ENCODE measurements at regions not wholly inside any gene's neighbourhood (a gene's known extent, or its start where the extent isn't known, plus 50 kb on each side); places are given as distances from the start of the nearest gene placed in this dataset.

DNA sequence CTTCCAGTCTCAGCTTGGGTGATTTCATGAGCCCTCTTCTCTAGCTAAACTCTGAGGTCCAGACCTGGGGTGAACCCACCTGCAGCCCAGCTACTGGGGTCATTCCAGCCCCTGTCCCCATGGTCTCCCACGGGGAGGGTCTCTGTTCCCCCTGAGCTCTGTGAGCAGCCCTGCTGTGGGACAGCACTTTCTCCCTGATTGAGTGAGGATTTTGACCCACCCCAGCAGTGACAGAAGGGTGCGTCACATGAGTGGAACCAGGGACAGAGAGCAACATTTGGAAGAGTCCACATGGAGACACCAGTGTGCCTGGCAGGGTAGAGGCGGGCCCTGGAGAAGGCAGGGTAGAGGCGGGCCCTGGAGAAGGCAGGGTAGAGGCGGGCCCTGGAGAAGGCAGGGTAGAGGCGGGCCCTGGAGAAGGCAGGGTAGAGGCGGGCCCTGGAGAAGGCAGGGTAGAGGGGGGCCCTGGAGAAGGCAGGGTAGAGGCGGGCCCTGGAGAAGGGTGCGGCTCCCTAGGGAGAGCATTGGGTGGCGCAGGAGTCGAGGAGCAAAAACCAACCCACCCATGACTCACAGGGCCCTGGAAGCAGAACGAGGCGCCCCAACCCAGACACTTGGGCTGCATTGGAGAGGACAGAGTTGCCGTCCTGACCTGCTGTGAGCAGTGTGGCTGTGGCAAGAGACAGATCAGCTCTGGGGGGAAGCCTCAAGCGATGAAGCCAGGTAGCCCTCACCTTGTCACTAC lies 227.7 kb upstream of the B3GAT1 start:
- no peak for DNase-seq (ENCODE audit: low read depth)
- H3K4me3 ChIP-seq (replicated peaks; ENCODE audit: low read depth, low read length) = no peak overlapping the region
- no peak for TF ChIP-seq CTCF (IDR thresholded peaks at IDR 0.05; ENCODE audit: low read length, missing control alignments)

DNA sequence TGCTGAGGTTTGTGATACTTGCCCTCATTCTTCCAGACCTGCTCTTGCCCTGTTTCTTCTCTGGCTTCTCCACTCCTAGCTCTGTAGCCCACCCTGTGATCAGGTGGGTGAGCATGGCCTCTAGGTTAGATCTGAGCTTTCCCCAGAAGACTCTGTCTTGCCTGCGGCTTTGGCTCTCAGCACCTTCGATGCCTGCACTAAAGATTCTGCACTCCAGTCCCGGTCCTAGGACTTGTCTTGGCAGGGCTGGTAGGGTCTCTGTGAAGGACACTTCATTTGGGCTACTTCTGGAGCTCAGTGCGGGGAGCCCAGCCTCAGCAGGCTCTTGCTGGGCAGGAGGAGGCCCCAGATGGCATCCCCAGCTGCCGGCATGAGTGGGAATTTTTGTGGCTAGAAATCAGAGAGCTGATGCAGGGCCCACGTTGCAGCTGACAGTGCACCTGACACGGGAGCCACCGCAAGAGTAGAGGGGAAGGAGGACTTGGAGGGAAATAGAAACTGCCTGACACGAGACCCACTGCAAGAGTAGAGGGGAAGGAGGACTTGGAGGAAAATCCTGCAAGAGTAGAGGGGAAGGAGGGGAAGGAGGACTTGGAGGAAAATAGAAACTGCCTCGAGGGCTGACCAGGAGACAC lies 226.9 kb upstream of the B3GAT1 start:
- TF ChIP-seq CTCF (IDR thresholded peaks at IDR 0.05; ENCODE audit: low read length, missing control alignments) = no peak
- H3K4me3 ChIP-seq (replicated peaks; ENCODE audit: low read depth, low read length) = no peak overlapping the region
- no peak for DNase-seq (ENCODE audit: low read depth)

DNA sequence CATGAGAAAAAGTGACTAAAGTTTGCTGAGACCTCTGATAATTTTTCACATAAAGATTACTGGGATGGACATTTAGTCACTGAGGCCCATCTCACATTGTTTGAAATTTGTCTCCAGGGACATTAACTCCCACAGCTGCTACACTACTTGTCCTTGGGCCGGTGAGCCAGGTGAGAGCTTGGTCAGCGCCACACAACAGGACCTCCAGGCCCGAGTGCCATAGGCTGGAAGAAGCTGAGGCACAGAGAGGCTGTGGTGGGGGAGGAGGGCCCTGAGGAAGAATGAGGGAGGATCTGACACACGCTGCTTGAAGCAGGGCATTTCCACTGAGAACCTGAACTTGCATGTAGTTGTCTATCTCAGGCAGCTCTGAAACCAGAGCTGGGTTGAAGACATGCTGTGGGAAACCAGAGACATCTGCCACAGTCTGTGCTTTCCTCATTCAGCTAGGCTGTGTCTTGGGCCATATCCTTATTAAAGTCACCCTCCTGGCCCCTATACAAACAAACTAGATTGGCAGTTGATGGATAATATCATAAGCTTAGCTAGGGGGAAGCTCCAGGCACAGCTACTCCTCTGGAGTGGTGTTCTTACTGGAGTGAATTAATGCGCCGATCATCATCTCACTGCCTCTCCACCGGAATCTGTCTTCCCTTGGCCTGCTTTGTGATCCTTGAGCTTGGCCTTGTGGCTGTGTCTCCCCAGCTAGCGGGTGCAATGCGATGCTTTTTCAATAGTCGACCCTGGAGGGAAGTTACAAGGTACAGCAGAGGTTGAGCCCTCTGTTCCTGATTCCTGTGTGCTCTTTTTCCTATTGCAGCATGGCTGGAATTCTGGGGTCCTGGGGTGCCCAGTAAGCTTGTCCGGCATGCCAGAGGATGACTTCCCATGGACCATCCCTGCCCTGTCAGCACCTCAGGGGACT lies 225.3 kb upstream of the B3GAT1 start:
- DNase-seq (ENCODE audit: low read depth) = no peak
- no peak overlapping the region for H3K4me3 ChIP-seq (replicated peaks; ENCODE audit: low read depth, low read length)
- no peak for TF ChIP-seq CTCF (IDR thresholded peaks at IDR 0.05; ENCODE audit: low read length, missing control alignments)

- no peak for DNase-seq (ENCODE audit: low read depth)
- TF ChIP-seq CTCF (IDR thresholded peaks at IDR 0.05; ENCODE audit: low read length, missing control alignments) = no peak
- no peak overlapping the region for H3K4me3 ChIP-seq (replicated peaks; ENCODE audit: low read depth, low read length)
These were observed 224.0 kb upstream of the B3GAT1 start for GRCh38 chr11:134636071-134636470.

GRCh38 chr11:134634897-134635831 lies 223.1 kb upstream of the B3GAT1 start:
- no peak overlapping the region for H3K4me3 ChIP-seq (replicated peaks; ENCODE audit: low read depth, low read length)
- DNase-seq (ENCODE audit: low read depth) = no peak
- TF ChIP-seq CTCF (IDR thresholded peaks at IDR 0.05; ENCODE audit: low read length, missing control alignments) = no peak

DNA sequence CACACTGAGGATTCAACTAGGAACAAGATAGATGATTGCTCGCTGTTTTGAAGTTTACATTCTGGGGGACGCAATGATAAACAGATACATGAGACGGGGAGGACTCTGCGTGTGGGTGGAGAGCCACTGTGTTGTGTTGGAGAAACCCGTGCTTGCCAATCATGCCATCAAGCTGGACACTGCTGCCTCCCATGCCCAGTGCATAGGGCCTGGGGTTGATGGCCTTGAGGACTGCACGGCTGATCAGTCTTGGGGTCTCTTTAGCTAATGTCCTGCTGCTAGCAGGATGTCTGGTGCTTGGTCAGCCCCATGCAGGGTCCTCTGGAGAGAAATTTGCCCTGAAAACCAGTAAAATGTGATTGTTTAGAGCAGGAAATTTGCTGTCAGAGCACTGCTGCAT lies 221.2 kb upstream of the B3GAT1 start:
- TF ChIP-seq CTCF (IDR thresholded peaks at IDR 0.05; ENCODE audit: low read length, missing control alignments) = no peak
- DNase-seq (ENCODE audit: low read depth) = no peak
- no peak overlapping the region for H3K4me3 ChIP-seq (replicated peaks; ENCODE audit: low read depth, low read length)

All from fibroblast of pulmonary artery (primary cell).